ENCODE measurements at regions not wholly inside any gene's neighbourhood (a gene's known extent, or its start where the extent isn't known, plus 50 kb on each side); places are given as distances from the start of the nearest gene placed in this dataset.

- TF ChIP-seq POLR2A (IDR thresholded peaks at IDR 0.05; ENCODE audit: low read depth, low read length), result no peak
- TF ChIP-seq TAF1 (IDR thresholded peaks at IDR 0.05; ENCODE audit: low read depth, low read length), result no peak
- no peak for TF ChIP-seq SPI1 (IDR thresholded peaks at IDR 0.05; ENCODE audit: low read depth, low read length)
Measured at GRCh38 chr1:25116832-25117231, 115.5 kb downstream of the SYF2 start.
